ENCODE measurements at regions not wholly inside any gene's neighbourhood (a gene's known extent, or its start where the extent isn't known, plus 50 kb on each side); places are given as distances from the start of the nearest gene placed in this dataset.
A peak's percentile ranks its signal among the peaks of the same experiment; 100 is the strongest.

- no peak for TF ChIP-seq CTCF (IDR thresholded peaks at IDR 0.05; ENCODE audit: low read depth, low read length)
- no peak for DNase-seq (ENCODE audit: extremely low read depth, low read depth)
These were observed 276.1 kb upstream of the PKDCC start for GRCh38 chr2:41771710-41772109.

DNA sequence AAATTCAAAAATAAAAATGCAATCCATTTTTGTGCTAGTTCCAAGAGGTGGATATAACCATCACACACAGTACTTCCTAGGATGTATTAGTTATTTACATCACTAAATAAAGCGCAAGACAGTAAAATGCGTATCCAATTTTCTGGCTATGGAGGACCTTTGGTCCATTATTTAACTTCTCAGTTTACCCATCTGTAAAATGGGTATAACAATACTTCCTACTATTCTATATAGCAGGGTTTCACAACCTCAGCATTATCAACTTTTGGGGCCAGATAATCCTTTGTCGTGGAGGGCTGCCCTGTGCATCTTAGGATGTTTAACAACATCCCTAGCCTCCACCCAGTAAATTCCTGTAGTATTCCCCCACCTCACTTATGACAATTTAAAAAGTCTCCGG, 275.1 kb upstream of the PKDCC start:
- no peak for DNase-seq (ENCODE audit: extremely low read depth, low read depth)
- TF ChIP-seq CTCF (IDR thresholded peaks at IDR 0.05; ENCODE audit: low read depth, low read length) = no peak

GRCh38 chr2:41774011-41774605, 273.7 kb upstream of the PKDCC start:
- TF ChIP-seq CTCF (IDR thresholded peaks at IDR 0.05; ENCODE audit: low read depth, low read length) = no peak
- DNase-seq (ENCODE audit: extremely low read depth, low read depth) = no peak

- no peak for TF ChIP-seq CTCF (IDR thresholded peaks at IDR 0.05; ENCODE audit: low read depth, low read length)
- DNase-seq (ENCODE audit: extremely low read depth, low read depth) = no peak
These were observed 272.3 kb upstream of the PKDCC start for GRCh38 chr2:41775366-41776025.

DNA sequence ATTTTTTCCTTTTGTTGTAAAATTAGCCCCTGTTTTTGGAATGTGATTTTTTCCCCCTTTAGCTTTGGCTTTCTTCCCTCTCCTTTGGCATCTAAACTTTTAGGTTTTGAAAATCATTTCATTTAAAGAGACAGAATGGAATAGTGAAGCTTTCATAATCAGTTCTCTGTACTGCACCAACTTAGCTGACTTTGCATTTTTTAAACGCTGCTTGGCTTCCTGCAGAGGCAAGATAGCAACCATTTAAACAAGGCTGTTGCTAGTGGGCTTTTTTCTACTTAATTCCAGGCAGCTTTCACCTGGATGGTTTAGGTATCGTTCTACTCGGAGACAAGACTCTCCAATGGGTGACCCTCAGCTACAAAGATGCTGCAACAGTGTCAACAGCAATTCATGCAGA, 267.9 kb upstream of the PKDCC start:
- DNase-seq (ENCODE audit: extremely low read depth, low read depth) = no peak
- TF ChIP-seq CTCF (IDR thresholded peaks at IDR 0.05; ENCODE audit: low read depth, low read length) = no peak

GRCh38 chr2:41782306-41783158, 265.3 kb upstream of the PKDCC start:
- peak; percentile 2 for DNase-seq (ENCODE audit: extremely low read depth, low read depth)
- TF ChIP-seq CTCF (IDR thresholded peaks at IDR 0.05; ENCODE audit: low read depth, low read length) = peak; percentile 77

DNA sequence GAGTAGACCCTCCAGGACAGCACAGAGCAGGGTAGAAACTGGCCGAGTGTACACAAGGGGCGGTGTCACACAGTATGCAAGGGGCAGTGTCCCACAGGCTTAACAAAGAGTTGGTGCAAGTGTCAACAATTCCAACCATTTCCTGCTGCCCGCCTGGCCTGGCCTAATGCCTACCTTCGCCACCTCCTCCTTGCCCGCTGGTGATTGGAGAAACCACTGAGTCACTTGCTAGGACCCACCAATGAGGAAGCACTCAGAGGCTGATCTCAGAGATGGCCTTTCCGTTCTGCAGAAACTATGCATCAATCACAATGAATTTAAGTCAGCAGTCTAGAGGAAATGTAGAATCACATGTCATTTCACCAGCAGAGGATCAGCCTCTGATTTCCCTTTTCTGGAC, 263.3 kb upstream of the PKDCC start:
- no peak for TF ChIP-seq CTCF (IDR thresholded peaks at IDR 0.05; ENCODE audit: low read depth, low read length)
- no peak for DNase-seq (ENCODE audit: extremely low read depth, low read depth)

Data from AG09319 (cell line).